Stomach (tissue), 4 donors: ENCODE measurements at regions not wholly inside any gene's neighbourhood (a gene's known extent, or its start where the extent isn't known, plus 50 kb on each side); places are given as distances from the start of the nearest gene placed in this dataset.

Experiments
- CTCF ChIP-seq, 7 experiments: fragments of 450-650 bp in 4 of 7; fragments of 200-600 bp in 3 of 7; sonication (generic) in 3 of 7; IDR thresholded peaks; one replicate each; pipeline ENCODE4 v1.5.1; 2016 to 2019; ENCODE audit warnings: antibody characterized with exemption in 7 of 7, control low read depth in 2 of 7, mild to moderate bottlenecking in 1 of 7
- POLR2A ChIP-seq, 4 donors: fragments of 450-650 bp; IDR thresholded peaks; one replicate each; pipeline ENCODE4 v1.6.1; 2016; ENCODE audit warnings: antibody characterized with exemption in 4 of 4, control low read depth in 2 of 4, mild to moderate bottlenecking in 1 of 4, moderate library complexity in 1 of 4
- POLR2AphosphoS5 ChIP-seq, 3 donors: sonication (generic); formaldehyde crosslinking; IDR thresholded peaks; one replicate each; pipeline ENCODE4 v1.6.1; 2016; ENCODE audit warnings: antibody characterized with exemption in 3 of 3

GRCh38 chr3:110495201-110495927 lies 576.3 kb upstream of the NECTIN3 start:
- TF ChIP-seq POLR2A (IDR thresholded peaks at IDR 0.05) (no peak), POLR2AphosphoS5 (IDR thresholded peaks at IDR 0.05) (no peak), CTCF (IDR thresholded peaks at IDR 0.05) (no peak)
